AG08395 (cell line): ENCODE measurements at regions not wholly inside any gene's neighbourhood (a gene's known extent, or its start where the extent isn't known, plus 50 kb on each side); places are given as distances from the start of the nearest gene placed in this dataset.
A peak's percentile ranks its signal among the peaks of the same experiment; 100 is the strongest.
"Not testable (repeated sequence)": the region's sequence is repeated elsewhere in the genome, so short reads cannot be mapped to it uniquely, and the experiment has no call there.

Source experiments
- DNase-seq: peaks from one replicate; pipeline ENCODE4 v3.0.0; 2012; ENCODE audit warnings: mixed read lengths, low spot score

DNA sequence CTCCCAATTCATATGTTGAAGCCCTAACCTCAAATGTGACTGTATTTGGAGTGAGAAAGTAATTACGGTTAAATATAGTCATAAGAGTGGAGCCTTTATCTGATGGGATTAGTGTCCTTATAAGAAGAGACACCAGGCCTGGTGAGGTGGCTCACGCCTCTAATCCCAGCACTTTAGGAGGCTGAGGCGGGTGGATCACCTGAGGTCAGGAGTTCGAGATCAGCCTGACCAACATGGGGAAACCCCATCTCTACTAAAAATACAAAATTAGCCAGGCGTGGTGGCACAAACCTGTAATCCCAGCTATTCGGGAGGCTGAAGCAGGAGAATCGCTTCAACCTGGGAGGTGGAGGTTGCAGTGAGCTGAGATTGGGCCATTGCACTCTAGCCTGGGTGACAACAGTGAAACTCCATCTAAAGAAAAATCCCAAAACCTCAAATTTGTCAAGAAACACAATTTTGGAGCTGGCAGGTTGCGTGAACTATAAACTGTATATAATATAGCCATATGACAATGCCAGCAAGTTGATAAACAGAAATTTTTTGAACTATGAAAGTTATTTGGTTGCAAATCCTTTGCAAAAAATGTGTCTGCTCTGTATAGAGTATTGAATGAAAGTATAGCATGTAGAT, 125.6 kb upstream of the ZNF217 start:
- not testable (repeated sequence) for DNase-seq

DNA sequence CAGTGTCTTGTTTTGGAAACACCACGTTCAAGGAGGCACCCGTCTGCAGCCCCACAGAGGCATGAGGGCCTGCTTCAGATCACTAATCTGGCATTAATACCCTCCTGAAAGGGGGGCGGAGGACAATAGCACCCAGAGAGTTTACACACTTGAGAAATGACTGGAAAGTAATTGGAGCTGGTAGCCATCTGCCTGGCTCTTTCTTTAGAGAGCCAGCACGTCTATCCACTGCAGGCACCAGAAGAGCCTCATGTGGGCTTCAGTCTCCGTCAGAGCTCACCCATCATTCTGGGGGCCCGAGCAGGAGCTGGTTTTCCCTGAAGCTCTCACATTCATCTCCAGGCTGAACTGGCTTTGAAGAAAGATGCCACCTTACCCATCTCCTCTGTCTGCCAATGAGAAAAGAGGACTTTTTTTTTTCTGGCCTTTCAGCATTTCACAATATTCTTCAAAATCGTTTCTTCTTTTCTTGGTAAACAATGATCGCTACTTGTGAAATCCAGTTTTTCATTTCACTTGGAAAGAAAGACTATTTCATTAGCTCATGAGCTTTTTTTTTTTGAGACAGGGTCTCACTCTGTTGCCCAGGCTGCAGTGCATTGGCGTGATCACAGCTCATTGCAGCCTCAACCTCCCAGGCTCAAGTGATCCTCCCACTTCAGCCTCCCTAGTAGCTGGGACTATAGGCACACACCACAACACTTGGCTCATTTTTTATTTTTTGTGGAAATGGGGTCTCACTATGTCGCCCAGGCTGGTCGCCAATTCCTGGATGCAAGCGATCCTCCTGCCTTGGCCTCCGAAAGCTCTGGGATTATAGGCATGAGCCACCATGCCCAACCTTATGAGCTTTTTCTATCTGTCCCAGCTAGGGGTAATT, 124.7 kb upstream of the ZNF217 start:
- DNase-seq = no peak

DNA sequence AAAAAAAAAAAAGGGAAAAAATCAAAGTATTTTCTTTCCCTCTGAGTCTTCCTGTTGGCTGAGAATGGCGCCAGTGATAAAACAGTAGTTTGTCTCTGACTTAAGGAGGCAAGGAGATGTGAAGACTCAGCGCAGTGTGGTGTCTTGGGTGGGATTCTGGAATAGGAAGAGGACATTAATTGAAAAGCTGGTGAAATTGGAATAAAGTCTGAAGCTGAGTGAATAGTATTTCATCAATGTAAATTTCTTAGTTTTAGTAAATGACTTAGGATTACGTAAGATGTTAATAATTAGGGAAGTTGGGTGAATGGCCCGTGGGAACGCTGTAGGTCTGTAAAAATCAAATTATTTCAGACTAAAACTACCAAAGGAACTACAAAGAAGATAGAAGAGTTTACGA, 122.8 kb upstream of the ZNF217 start:
- DNase-seq = no peak

DNA sequence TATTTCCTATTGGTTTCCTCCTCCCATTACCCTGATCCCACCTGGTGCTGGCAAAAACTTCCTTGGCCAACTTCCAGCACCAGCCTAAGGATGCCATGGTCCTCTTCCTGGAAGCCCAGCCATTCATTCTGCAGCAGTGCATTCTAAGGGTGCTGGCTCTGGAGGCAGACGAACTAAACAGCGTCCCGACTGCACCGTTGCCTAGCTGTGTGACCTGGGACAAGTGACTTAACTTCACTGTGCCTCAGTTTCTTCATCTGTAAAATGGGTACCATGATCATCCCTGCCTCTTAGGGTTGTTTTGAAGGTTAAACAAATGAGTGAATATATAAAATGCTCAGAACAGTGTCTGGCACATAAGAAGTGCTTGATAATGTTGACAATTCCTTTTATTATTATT, 120.9 kb upstream of the ZNF217 start:
- DNase-seq = no peak

DNA sequence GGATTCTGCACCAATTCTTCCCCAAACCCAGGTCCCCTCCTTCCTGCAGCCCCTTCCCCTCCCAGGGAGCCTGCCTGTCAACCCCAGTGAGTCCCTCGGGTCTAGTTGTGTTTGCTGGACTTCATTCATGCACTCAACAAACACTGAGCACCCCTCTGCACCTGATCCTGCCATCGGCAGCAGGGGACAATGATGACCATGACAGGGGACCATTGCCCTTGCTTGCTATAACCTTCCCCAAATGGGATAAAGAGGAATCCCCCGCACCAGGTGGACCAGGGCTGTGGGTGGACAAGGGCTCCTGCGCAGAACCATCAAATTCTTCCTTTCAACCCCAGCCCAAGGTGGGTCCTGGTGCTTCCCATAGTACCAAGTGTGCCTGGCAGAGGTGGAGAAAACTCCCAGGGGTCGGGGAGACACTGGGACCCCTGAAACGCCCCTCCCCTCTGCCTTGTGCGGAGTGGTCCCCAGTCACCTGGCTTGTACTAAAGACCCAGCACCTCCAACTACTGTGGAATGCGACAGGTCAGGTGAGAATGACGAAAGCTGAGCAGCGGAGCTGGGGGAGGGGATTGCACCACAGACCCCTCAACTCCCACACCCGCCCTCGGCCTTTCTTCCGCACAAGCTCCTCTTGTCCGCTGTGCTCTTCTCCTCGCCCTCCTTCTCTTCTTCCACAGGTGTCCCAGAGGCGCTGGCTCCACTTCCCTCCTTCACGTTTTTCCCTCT, 119.9 kb upstream of the ZNF217 start:
- no peak for DNase-seq

DNA sequence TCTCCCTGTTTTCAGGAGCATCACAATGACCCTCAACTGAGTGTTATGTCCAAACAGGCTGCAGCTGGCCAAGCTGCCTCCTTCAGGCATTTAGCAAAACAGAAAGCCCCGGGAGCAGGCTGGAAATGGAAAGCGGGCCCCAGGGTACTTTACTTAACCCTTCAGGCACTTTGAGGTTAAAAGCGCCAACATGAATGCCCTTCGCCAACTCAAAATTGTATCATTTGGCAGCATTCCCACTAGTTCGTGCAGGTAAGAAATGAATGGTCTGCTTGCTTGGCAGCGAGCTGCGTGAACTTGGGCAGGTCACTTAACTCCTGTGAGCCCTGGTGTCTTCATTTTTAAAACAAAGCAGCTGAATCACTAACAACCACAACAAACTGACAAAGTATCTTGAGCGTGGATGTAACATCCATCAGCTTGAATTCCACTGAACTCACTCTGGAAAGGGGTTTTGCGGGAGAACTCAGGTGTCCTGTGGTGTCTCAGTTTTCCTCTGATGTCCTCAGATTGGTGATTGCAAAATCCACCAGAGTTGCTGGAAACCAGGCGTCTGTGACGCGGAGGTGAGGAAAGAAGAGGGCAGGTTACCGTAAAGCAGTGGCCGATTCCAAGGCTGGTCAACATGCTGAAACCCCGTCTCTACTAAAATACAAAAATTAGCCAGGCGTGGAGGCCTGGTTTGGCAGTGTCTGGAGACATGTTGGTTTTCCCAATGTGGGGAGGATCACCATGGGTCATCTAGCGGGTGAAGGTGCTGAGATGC, 118.8 kb upstream of the ZNF217 start:
- no peak for DNase-seq

DNA sequence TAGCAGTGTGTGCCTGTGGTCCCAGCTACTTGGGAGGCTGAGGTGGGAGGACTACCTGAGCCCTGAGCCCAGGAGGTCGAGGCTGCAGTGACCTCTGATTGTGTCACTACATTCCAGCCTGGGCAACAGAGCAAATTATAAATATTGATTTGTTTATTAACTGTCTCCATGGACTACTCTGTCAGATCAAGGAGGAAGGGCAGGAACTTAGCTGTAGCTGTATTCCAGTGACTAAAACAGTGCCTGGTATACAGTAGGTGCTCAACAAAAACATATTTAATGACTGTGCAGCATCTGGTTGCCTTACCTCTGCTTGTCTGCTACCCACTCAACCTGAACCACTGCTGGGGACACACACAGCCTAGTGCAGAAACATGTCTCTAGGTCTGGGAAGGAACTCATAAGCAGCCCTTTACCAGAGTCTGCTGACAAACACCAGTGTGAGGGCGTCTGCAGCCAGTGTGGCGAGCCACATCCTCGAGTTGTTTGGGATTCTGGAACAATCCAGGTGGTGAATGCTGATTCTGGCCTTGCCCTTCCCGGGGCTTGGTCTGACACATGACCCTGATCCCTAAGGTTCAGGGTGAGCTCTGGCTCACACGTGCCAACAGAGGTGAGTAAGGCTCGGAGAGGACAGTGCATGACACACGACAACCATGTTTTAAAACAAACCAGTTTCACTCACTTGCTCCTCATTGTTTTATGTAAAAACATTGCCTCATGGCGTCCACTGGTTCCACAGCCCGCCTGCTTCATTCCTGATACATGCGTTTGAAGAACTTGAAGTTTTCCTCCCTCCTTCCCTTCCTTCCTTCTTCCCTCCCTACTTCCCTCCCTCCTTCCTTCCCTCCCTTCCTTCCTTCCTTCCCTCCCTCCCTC, 117.9 kb upstream of the ZNF217 start:
- DNase-seq = no peak

DNA sequence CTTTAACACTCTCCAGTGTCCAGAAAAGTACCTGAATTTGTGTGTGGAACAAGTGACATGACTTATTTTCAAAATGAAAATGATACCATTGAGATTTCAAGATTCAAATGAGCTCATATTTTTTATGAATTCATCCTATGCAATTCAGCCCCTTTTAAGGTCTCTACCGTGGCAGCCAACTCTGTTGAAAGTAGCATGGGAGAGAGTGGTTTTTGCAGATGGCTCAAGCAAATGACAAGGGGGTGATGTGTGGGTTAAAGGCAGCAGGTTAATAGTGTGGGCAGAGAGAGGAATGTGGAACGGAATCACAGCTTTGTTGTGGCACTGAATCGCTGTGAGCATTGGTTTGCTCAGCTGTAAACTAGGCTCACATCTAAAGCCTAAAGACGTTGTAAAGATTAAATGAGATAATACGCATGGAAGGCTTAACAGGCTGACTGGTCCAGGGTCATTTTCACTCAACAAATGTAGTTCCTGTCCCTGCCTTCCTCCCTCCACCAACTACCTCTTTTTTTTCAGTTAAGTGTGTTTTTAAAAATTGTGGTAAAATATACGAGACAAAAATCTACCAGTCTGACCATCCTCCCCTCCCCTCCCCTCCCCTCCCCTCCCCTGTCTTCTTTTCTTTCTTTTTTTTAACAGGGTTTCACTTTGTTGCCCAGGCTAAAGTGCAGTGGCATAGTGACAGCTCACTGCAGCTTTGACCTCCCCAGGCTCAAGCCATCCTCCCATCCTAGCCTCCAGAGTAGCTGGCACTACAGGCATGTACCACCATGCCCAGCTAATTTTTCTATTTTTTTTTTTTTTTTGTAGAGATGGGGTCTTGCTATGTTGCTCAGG, 114.7 kb upstream of the ZNF217 start:
- peak; percentile 49 for DNase-seq

DNA sequence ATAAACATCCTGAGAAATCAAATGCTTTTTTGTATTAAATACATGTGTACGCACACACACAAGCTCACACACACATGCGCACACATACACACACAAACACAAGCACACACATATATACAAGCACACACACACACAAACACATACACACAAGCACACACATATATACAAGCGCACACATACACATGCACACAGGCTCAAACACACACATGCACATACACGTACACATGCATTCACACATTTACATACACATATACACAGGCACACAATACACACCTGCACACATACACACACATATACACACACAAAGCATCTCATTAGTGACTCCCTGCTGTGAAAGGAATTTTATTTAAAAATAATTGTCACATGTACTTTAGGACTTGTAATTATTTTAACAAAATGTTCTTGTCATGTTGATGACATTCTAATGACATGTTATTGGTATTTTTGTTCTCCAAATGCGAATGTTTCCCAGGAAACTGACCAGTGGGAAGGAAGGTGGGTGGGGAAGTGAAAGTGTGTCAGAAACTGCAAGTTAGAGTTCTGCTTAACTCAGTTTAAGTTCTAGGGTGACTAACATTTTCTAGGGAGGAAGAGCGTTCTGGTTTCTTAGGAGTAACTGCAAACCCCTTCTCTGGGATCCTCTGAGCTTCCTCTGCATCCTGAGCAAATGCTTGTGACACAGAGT, 113.9 kb upstream of the ZNF217 start:
- DNase-seq = peak; percentile 45

DNA sequence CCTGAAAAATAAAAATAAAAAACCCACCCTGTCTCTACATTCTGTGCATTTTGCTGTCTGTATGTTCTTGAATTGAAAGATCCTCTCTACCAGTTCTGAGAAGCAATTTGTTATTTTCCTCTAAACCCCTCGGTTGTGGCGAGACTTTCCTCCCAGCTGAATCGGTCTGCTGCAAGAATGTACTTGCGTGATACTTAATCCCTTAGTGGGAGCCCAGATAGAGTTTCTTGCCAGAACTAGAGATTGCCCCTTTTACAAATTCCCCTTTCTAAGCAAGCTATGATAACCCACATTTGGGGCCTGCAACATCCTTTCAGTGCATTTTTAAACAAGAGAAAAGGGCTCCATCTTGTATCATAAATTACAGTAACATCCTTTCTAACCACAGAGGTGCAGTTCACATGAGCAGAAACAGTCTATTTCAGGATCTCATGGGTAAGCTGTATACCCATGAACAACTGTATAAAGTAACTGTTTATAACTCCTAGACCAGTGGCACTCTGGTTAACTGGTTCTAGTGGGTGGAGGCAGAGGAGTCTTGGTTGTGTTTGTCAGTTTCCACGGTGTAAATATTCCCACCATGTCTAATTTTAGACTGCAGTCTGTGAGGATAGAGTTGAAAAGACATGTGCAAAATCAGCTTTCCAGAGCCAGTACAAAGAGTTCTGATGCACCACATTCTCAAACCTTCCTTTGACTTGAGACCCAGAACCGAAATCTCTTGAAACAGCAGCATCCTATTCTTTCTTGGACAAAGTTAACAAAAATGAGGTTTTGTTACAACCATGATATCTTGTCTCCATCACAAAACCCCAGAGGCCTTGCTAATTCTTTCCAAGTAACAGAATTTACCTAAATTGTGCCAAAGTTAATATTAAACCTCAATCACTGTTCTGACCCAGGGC, 113.1 kb upstream of the ZNF217 start:
- peak; percentile 60 for DNase-seq

DNA sequence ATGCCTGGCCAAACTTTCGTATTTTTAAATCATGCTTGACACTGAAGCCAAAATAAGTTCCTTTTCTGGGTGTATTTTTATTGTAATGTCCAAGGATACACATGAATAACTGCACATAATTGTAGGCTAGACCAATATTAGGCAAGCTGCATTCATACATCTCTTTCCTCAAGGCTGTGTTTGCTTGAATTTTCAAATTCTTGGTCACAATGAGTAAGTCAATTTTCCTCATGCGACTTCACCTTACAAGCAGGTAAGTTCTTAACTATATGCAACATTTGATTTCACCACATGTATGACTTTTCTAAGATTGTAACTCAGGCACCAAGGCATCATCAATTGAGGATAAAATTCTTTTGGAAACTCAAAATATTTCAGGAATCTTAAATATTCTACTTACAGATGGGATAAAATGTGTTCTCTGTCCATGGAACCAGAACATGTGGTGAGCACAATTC, 112.4 kb upstream of the ZNF217 start:
- peak; percentile 43 for DNase-seq

DNA sequence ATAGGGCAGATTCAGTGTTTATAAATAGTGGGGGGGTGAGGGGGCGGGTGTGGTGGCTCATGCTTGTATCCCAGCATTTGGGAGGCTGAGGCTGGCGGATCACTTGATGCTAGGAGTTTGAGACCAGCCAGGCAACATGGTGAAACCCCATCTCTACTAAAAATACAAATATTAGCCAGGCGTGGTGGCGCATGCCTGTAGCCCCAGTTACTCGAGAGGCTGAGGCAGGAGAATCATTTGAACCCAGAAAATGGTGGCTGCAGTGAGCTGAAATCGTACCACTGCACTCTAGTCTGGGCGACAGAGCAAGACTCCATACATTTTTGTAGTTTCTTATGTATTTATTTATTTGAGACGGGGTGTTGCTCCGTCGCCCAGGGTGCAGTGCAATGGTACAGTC, 109.0 kb upstream of the ZNF217 start:
- DNase-seq = no peak

DNA sequence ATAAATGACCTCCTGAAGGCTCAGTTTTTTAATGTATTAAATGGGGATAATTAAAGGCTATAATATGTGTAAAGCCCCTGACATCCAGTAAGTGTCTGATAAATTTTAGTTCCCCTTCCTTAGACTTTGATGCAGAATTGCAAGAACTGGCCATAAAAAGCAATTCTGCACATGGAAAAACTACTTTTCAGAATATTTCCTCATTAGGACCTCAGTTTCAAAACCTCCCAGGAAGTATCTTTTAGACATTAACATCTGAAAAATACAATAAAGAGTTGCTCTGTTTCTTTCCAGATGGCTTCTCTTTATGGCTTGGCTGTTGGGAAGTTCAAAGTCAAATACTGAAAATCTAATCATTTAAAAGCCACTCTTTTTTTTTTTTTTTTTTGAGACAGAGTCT, 106.3 kb upstream of the ZNF217 start:
- DNase-seq = no peak

DNA sequence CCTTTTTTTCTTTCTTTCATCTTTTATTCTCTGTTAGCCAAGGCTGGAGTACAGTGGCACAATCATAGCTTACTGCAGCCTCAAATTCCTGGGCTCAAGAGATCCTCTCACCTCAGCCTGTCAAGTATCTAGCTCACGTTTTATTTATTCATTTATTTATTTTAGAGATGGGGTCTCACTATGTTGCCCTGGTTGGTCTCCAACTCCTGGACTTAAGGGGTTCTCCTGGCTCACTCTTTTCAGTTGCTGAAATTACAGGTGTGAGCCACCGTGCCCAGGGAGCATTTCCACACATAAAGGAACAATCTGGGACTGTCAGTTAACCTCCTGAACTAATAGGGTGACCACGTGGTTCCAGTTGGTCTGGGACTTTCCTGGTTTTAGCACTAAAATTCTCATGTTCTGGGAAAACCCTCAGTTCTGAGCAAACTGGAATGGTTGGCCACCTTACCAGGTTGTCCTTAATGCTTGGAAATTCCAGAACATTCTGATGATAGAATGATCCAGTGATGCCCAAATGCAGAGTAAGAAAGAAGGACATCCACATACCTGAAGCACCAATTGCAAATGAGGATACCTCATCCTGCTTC, 105.5 kb upstream of the ZNF217 start:
- DNase-seq = no peak

DNA sequence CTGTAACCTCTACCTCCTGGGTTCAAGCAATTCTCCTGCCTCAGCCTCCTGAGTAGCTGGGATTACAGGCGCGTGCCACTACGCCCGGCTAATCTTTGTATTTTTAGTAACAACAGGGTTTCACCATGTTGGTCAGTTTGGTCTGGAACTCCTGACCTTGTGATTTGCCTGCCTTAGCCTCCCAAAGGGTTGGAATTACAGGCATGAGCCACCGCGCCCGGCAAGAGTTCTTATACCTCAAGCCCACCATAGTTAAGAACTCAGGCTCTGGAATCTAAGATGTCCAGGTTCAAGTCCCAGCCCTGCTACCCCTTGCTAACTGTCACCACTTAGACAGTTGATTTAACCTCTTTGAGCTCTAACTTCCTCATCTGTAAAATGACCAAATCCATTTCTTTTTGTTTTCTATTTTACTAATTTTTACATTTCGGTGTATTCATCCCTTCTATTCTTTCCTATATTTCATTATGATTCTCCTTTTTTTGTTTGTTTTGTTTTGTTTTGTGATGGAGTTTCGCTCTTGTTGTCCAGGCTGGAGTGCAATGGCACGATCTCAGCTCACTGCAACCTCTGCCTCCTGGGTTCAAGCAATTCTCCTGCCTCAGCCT, 104.8 kb upstream of the ZNF217 start:
- no peak for DNase-seq

DNA sequence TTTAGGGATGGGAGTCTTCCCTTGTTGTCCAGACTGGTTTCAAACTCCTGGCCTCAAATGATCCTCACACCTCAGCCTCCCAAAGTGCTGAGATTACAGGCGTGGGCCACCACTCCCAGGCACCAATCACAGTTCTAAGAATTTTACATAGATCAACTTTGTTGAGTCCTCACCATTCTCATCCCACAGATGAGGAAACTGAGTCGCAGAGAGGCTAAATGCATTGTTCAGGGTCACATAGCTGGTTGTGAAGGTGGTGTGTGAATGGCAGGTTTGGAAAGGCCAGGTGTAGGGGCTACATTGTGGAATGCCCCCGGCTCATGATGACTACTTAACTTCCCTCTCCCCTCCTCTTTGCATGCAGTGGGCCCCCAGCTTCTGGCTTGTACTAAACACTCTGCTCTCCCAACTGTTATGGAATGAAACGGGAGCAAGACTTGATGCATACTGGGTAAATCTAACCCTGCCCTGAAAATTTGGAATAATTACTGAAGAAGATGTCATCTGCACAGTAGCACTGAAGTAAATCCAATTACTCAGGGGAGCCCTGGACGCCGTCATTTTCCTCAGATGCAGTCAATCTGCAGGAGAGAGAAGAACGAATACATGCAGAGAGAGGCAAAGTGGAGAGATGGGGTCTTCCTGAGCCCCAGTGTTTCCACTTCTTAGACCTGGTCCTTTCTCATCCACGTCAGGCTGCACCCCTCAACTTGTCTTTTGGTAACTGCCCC, 102.3 kb upstream of the ZNF217 start:
- DNase-seq = no peak
